ENCODE measurements at regions not wholly inside any gene's neighbourhood (a gene's known extent, or its start where the extent isn't known, plus 50 kb on each side); places are given as distances from the start of the nearest gene placed in this dataset.

DNA sequence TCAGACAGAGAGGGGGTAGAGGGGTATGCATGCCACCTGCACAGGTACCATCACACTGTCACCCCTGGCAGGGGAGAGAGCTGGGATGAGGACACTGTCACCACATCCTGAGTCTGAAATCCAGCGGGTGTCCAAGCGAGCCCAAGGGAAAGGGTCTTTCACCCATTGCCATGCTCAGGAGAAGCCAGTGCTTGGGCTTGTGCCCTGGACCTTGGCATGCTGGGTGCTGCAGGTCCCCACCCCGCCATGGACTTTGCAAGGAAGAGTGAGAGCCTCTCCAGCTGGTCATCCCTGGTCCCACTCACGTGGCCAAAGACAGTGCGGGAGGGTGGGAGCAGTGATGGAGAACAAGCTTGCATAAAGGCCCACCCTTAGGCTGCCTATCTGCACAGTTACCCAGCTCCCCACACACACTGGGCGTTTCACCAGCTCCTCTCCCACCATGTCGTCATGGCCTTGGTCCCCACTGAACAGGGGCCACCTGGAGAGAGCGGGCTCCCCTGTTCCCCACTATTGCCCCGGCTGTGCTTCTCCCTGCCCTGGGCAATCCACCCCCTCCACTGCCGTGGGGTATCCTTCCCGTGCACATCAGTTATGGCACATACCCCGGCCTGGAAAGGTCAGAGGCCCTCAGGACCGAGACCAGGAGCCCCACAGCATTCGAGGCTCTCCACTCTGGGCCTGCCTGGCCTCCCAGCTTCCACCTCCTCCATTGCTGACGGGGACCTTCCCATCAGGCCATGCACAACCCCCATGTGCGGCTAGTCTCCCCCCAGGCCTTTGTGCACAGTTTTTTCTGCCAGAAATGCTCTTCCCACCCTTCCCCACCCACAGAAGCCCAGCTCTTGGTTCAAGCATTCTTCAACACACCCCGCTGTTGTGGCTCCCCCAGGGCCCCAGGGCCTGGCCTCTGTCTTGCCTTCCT is 58.6 kb upstream of the BCL11B start:
- Histone ChIP-seq H3K4me1 (replicated peaks in 1 of 4; ENCODE audit: control insufficient read depth in 3 of 4, insufficient read depth in 4 of 4, low read length in 3 of 4) (no peaks in the 10 kb centered on the region; a peak in 1 of 7 replicates), H3K23me2 (ENCODE audit: low read depth, low read length) (peaks cover 2% of the 10 kb centered on the region; the same call in 1 of the 2 replicates), H4K8ac (ENCODE audit: extremely low read depth, insufficient read depth, low read length) (no peak overlapping the region), H3K23ac (ENCODE audit: insufficient read length) (no peak overlapping the region), H3K79me2 (ENCODE audit: control insufficient read depth in 1 of 2, insufficient read depth in 2 of 2, low read length in 2 of 2) (no peaks in the 10 kb centered on the region), H3K9ac (replicated peaks in 1 of 4; ENCODE audit: extremely low read depth in 1 of 4, low read depth in 3 of 4, low read length in 3 of 4) (no peak overlapping the region), H3K4ac (replicated peaks; ENCODE audit: insufficient read length, low read depth, low read length) (no peak overlapping the region), H3K27me3 (replicated peaks in 1 of 4; ENCODE audit: control insufficient read depth in 3 of 4, extremely low read depth in 1 of 4, insufficient read depth in 3 of 4, low read length in 3 of 4) (no peaks in the 10 kb centered on the region), H3K4me3 (ENCODE audit: extremely low read depth in 1 of 4, insufficient read depth in 2 of 4, low read depth in 3 of 4, low read length in 4 of 4) (no peak overlapping the region), H4K5ac (ENCODE audit: insufficient read length, low read depth, low read length) (no peak overlapping the region), H3K4me2 (ENCODE audit: insufficient read depth in 1 of 2, low read depth in 2 of 2, low read length in 2 of 2) (no peak overlapping the region), H2BK20ac (ENCODE audit: low read length) (no peak overlapping the region), H3K9me3 (ENCODE audit: insufficient read depth in 2 of 2, low read depth in 1 of 2, low read length in 1 of 2) (no peaks in the 10 kb centered on the region; a peak in 1 of 4 replicates), H3K56ac (replicated peaks; ENCODE audit: insufficient read length, low read depth, low read length) (no peak overlapping the region), H2AFZ (ENCODE audit: low read length) (no peak overlapping the region), H2BK15ac (ENCODE audit: low read length) (no peak overlapping the region), H2BK12ac (ENCODE audit: low read depth, low read length) (0 out of 2 replicates have a peak overlapping the region, but pooled peaks have one; percentile 7), H3K18ac (ENCODE audit: extremely low read depth, low read length) (no peak overlapping the region), H3K79me1 (ENCODE audit: low read depth, low read length) (no peaks in the 10 kb centered on the region), H2BK120ac (replicated peaks; ENCODE audit: low read depth, low read length) (no peak overlapping the region), H3K36me3 (ENCODE audit: control insufficient read depth in 2 of 4, insufficient read depth in 4 of 4, low read length in 3 of 4) (no peaks in the 10 kb centered on the region), H2BK5ac (ENCODE audit: low read depth, low read length) (no peak overlapping the region; the same call in 1 of the 2 replicates), H2AK5ac (ENCODE audit: low read depth, low read length) (no peak overlapping the region), H4K20me1 (replicated peaks in 1 of 2; ENCODE audit: control insufficient read depth in 1 of 2, insufficient read depth in 2 of 2, low read length in 2 of 2) (no peaks in the 10 kb centered on the region), H3K14ac (ENCODE audit: insufficient read length) (no peak overlapping the region), H4K91ac (replicated peaks; ENCODE audit: insufficient read length, low read length) (no peak overlapping the region), H3K27ac (ENCODE audit: low read depth, low read length) (no peak overlapping the region)
- DNase-seq (ENCODE audit: low read depth in 1 of 2, low spot score in 2 of 2) (no peak), FAIRE-seq (no peak)
- ChIA-PET POLR2A (ENCODE audit: partially characterized antibody) (no interaction called here), CTCF (ENCODE audit: partially characterized antibody) (interaction anchor here (1.3 to 2.1 kb wide), 5 partner anchors 10 to 62 kb away, joined by 3 to 11 read pairs (median 6); no protein-coding TSS in a partner anchor)
- WGBS, 2 experiments (ENCODE audit: extremely low coverage in 1 of 2, insufficient coverage in 1 of 2, insufficient read length in 1 of 2, insufficient replicate concordance in 2 of 2, low coverage in 1 of 2, low lambda C conversion rate in 2 of 2, missing lambda C conversion rate in 1 of 2) = 82% methylated on average over 16 of the region's 17 CpGs; no CpG with 5 or more reads in 1 of the 2 experiments
- TF ChIP-seq JUND (IDR thresholded peaks at IDR 0.05; ENCODE audit: low read length) (no peak), MAFK (IDR thresholded peaks at IDR 0.05; ENCODE audit: low read depth, low read length) (no peak), HDAC2 (IDR thresholded peaks at IDR 0.05; ENCODE audit: borderline replicate concordance in 1 of 2, low read depth in 2 of 2, low read length in 2 of 2) (no peak), GTF2F1 (IDR thresholded peaks at IDR 0.05; ENCODE audit: borderline replicate concordance, low read depth, low read length) (no peak), CHD2 (IDR thresholded peaks at IDR 0.05; ENCODE audit: low read length) (no peak), JUN (IDR thresholded peaks at IDR 0.05; ENCODE audit: low read depth, low read length) (no peak), RAD21 (IDR thresholded peaks at IDR 0.05 in 1 of 2, conservative IDR thresholded peaks at IDR 0.05 in 1 of 2; ENCODE audit: low read depth in 2 of 2, low read length in 2 of 2) (no peak), POLR2AphosphoS5 (IDR thresholded peaks at IDR 0.05; ENCODE audit: low read depth, low read length) (no peak), SIX5 (IDR thresholded peaks at IDR 0.05; ENCODE audit: low read depth, low read length) (no peak)
- TF ChIP-seq, protein P1, sequence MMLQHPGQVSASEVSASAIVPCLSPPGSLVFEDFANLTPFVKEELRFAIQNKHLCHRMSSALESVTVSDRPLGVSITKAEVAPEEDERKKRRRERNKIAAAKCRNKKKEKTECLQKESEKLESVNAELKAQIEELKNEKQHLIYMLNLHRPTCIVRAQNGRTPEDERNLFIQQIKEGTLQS (IDR thresholded peaks at IDR 0.05; ENCODE audit: insufficient read depth, low read depth, low read length) = no peak
